HCT116 (cell line): ENCODE measurements at regions not wholly inside any gene's neighbourhood (a gene's known extent, or its start where the extent isn't known, plus 50 kb on each side); places are given as distances from the start of the nearest gene placed in this dataset.

Experiments
- ATAC-seq: fragments of 200-7000 bp; cut with Tn5 transposase; 2 replicates; pipeline ENCODE4 v1.9.1; 2020; ENCODE audit warnings: mild to moderate bottlenecking, moderate library complexity
- BruUV-seq: library from RNA; stranded (reverse); fragments of 400-500 nt; replicated peaks from 2 replicates; lab custom pipeline; 2021; lab: Mats Ljungman, UMichigan
- CTCF ChIA-PET: fragments of 300-600 bp; sonication (Branson Sonifier 250); formaldehyde crosslinking; loops from one replicate; lab custom pipeline; 2021; ENCODE audit warnings: antibody characterized with exemption; lab: Charles Lee
- POLR2A ChIA-PET: fragments of 300-600, 350-600 bp; sonication (Branson Sonifier 250); formaldehyde crosslinking; loops from one replicate; lab custom pipeline; 2021; ENCODE audit warnings: antibody characterized with exemption; lab: Charles Lee
- RAD21 ChIA-PET, 2 experiments: fragments of 300-600 bp; sonication (Branson Sonifier 250); formaldehyde crosslinking; loops; one replicate each; lab custom pipeline; 2023; ENCODE audit warnings: low total read pairs in 2 of 2; ENCODE audit not compliant: uncharacterized antibody in 2 of 2, unreplicated experiment in 2 of 2, low non-redundant PET in 1 of 2; lab: Charles Lee
- DNase-seq: peaks from one replicate; pipeline ENCODE4 v3.0.0-alpha.2; 2010; ENCODE audit warnings: low read depth, low spot score
- H2AFZ ChIP-seq: fragments of 200-600 bp; shearing (Covaris generic), sonication (generic); 2 replicates; pipeline ENCODE4 v1.6.1; 2017; ENCODE audit warnings: low read depth, mixed run types, mixed read lengths, antibody characterized with exemption, low read length; ENCODE audit not compliant: poor library complexity, severe bottlenecking
- H3K27ac ChIP-seq: 2 replicates; pipeline ENCODE4 v1.5.1; 2012; ENCODE audit warnings: low read depth, low read length
- H3K27me3 ChIP-seq: fragments of 200-600 bp; sonication (generic); 2 replicates; pipeline ENCODE4 v1.6.1; 2016; ENCODE audit warnings: mixed run types, low read length, mixed read lengths; ENCODE audit not compliant: insufficient read depth
- H3K36me3 ChIP-seq, 2 experiments: fragments of 200-500 bp in 1 of 2; fragments of 200-600 bp in 1 of 2; sonication (Bioruptor generic) in 1 of 2; sonication (generic) in 1 of 2; 2 replicates each; pipeline versions ENCODE4 v1.5.1 to v1.6.1; 2014 to 2016; ENCODE audit warnings: low read length in 2 of 2, inconsistent platforms in 1 of 2, mixed read lengths in 1 of 2, mixed run types in 1 of 2; ENCODE audit not compliant: insufficient read depth in 2 of 2, control insufficient read depth in 1 of 2
- H3K4me1 ChIP-seq, 2 experiments: fragments of 200-600 bp in 1 of 2; sonication (generic) in 1 of 2; 2 replicates each; pipeline versions ENCODE4 v1.5.1 to v1.6.1; 2012 to 2017; ENCODE audit warnings: low read length in 2 of 2, inconsistent platforms in 1 of 2, mild to moderate bottlenecking in 1 of 2, mixed read lengths in 1 of 2, mixed run types in 1 of 2, moderate library complexity in 1 of 2; ENCODE audit not compliant: insufficient read depth in 2 of 2, control insufficient read depth in 1 of 2
- H3K4me2 ChIP-seq: fragments of 200-600 bp; sonication (generic); 2 replicates; pipeline ENCODE4 v1.6.1; 2017; ENCODE audit warnings: mixed run types, low read length, mixed read lengths
- H3K4me3 ChIP-seq, 2 experiments: fragments of 200-600 bp in 1 of 2; sonication (generic) in 1 of 2; replicated peaks in 1 of 2; 2 replicates each; pipeline ENCODE4 v1.5.1; 2011 to 2016; ENCODE audit warnings: low read length in 2 of 2, control low read depth in 1 of 2, low read depth in 1 of 2, mild to moderate bottlenecking in 1 of 2, mixed read lengths in 1 of 2, mixed run types in 1 of 2
- H3K79me2 ChIP-seq: fragments of 200-600 bp; sonication (generic); 2 replicates; pipeline ENCODE4 v1.6.1; 2017; ENCODE audit warnings: mild to moderate bottlenecking, mixed run types, low read length, moderate library complexity, mixed read lengths; ENCODE audit not compliant: insufficient read depth
- H3K9ac ChIP-seq: fragments of 200-600 bp; sonication (generic); 2 replicates; pipeline ENCODE4 v1.6.1; 2016; ENCODE audit warnings: low read length, mixed read lengths
- H3K9me2 ChIP-seq: fragments of 200-600 bp; sonication (generic), shearing (Covaris generic); 2 replicates; pipeline ENCODE4 v1.6.1; 2017; ENCODE audit warnings: mixed run types, mild to moderate bottlenecking, moderate library complexity; ENCODE audit not compliant: insufficient read depth
- H3K9me3 ChIP-seq, 2 experiments: fragments of 200-500 bp in 1 of 2; fragments of 200-600 bp in 1 of 2; sonication (Bioruptor generic) in 1 of 2; sonication (generic) in 1 of 2; 2 replicates each; pipeline ENCODE4 v1.6.1; 2014 to 2017; ENCODE audit warnings: low read length in 2 of 2, mixed read lengths in 2 of 2, inconsistent platforms in 1 of 2, low read depth in 1 of 2, mild to moderate bottlenecking in 1 of 2, mixed run types in 1 of 2, moderate library complexity in 1 of 2; ENCODE audit not compliant: control insufficient read depth in 1 of 2, insufficient read depth in 1 of 2
- H4K20me1 ChIP-seq: fragments of 200-600 bp; sonication (generic), shearing (Covaris generic); 2 replicates; pipeline ENCODE4 v1.6.1; 2017; ENCODE audit warnings: mixed run types, mild to moderate bottlenecking, moderate library complexity; ENCODE audit not compliant: insufficient read depth
- CTCF ChIP-seq, 3 experiments: fragments of 200-600 bp in 1 of 3; sonication (generic) in 1 of 3; IDR thresholded peaks in 2 of 3; conservative IDR thresholded peaks in 1 of 3; 2 replicates each; pipeline ENCODE4 v1.5.1; 2012 to 2017; ENCODE audit warnings: low read depth in 2 of 3, low read length in 2 of 3, antibody characterized with exemption in 1 of 3, borderline replicate concordance in 1 of 3, control low read depth in 1 of 3, mild to moderate bottlenecking in 1 of 3, mixed read lengths in 1 of 3, mixed run types in 1 of 3, moderate library complexity in 1 of 3; ENCODE audit not compliant: insufficient read depth in 1 of 3
- ELF1 ChIP-seq: IDR thresholded peaks from 2 replicates; pipeline ENCODE4 v1.6.1; 2012; ENCODE audit warnings: low read depth, borderline replicate concordance
- FOSL1 ChIP-seq: IDR thresholded peaks from 2 replicates; pipeline ENCODE4 v1.6.1; 2012; ENCODE audit warnings: low read depth
- YY1 ChIP-seq: IDR thresholded peaks from 2 replicates; pipeline ENCODE4 v1.6.1; 2011; ENCODE audit warnings: low read length, low read depth, moderate library complexity, mild to moderate bottlenecking; ENCODE audit not compliant: insufficient replicate concordance; ENCODE audit errors: extremely low read depth
- ZNF274 ChIP-seq: fragments of 200-500 bp; sonication (Bioruptor generic); IDR thresholded peaks from 2 replicates; pipeline ENCODE4 v1.6.1; 2014; ENCODE audit warnings: mild to moderate bottlenecking, low read depth, low read length, inconsistent platforms
- intact Hi-C: fragments of 100-400 bp; cut with micrococcal nuclease; formaldehyde crosslinking; loops from 2 replicates; pipeline ENCODE4 v1.10.0; 2022

GRCh38 chr14:98328496-98328895 is 943.5 kb downstream of the BCL11B start:
- H3K36me3 ChIP-seq = no peaks in the 10 kb centered on the region
- POLR2A ChIA-PET = no interaction called here
- H2AFZ ChIP-seq = no peak overlapping the region
- ATAC-seq = no peak
- no TSS peak for BruUV-seq
- DNase-seq = no peak
- H3K27ac ChIP-seq = no peak overlapping the region
- CTCF ChIA-PET = no interaction called here
- peaks cover 6 to 10% of the 10 kb centered on the region in 2 experiments; a peak in 2 of 4 replicates for H3K9me3 ChIP-seq
- H3K4me2 ChIP-seq = no peak overlapping the region
- H3K27me3 ChIP-seq = no peaks in the 10 kb centered on the region
- H3K9me2 ChIP-seq = no peaks in the 10 kb centered on the region
- RAD21 ChIA-PET = no interaction called here
- no peaks in the 10 kb centered on the region for H4K20me1 ChIP-seq
- intact Hi-C loops = no loop called here
- H3K9ac ChIP-seq = no peak overlapping the region
- TF ChIP-seq ZNF274 = no peak
- TF ChIP-seq YY1 = no peak
- no peak for TF ChIP-seq ELF1
- H3K79me2 ChIP-seq = no peaks in the 10 kb centered on the region
- H3K4me3 ChIP-seq = no peak overlapping the region
- no peaks in the 10 kb centered on the region for H3K4me1 ChIP-seq

GRCh38 chr14:98334186-98334585 is 937.8 kb downstream of the BCL11B start:
- ChIA-PET POLR2A (no interaction called here), RAD21 (no interaction called here), CTCF (no interaction called here)
- Histone ChIP-seq H3K79me2 (no peaks in the 10 kb centered on the region), H3K9me2 (no peaks in the 10 kb centered on the region), H3K9ac (no peak overlapping the region), H3K27me3 (no peaks in the 10 kb centered on the region), H3K9me3 (peaks cover 6 to 11% of the 10 kb centered on the region in 2 experiments; a peak in 2 of 4 replicates), H3K27ac (no peak overlapping the region), H2AFZ (no peak overlapping the region), H3K4me2 (no peak overlapping the region), H3K4me1 (no peaks in the 10 kb centered on the region), H3K36me3 (no peaks in the 10 kb centered on the region), H3K4me3 (no peak overlapping the region), H4K20me1 (no peaks in the 10 kb centered on the region)
- DNase-seq = no peak
- BruUV-seq = no TSS peak
- no peak for TF ChIP-seq CTCF (IDR thresholded peaks at IDR 0.05 in 2 of 3, conservative IDR thresholded peaks at IDR 0.05 in 1 of 3; ENCODE audit: borderline replicate concordance in 1 of 3, insufficient read depth in 1 of 3, low read depth in 2 of 3, low read length in 2 of 3)
- TF ChIP-seq FOSL1 = no peak
- ATAC-seq = no peak
- intact Hi-C loops = no loop called here
